Ovary (tissue), 3 donors: ENCODE measurements at regions not wholly inside any gene's neighbourhood (a gene's known extent, or its start where the extent isn't known, plus 50 kb on each side); places are given as distances from the start of the nearest gene placed in this dataset.

Experiments
- EP300 ChIP-seq: sonication (generic); formaldehyde crosslinking; IDR thresholded peaks from one replicate; pipeline ENCODE4 v1.6.1; 2017; ENCODE audit warnings: antibody characterized with exemption
- POLR2A ChIP-seq: fragments of 450-650 bp; IDR thresholded peaks from one replicate; pipeline ENCODE4 v1.6.1; 2017; ENCODE audit warnings: antibody characterized with exemption, mild to moderate bottlenecking, moderate library complexity
- TF ChIP-seq, protein P1 (sequence below), 3 donors: fragments of 450-650 bp in 2 of 3; fragments of 200-600 bp in 1 of 3; IDR thresholded peaks; one replicate each; pipeline versions ENCODE4 v1.5.1 to v1.8.0; 2016 to 2022; ENCODE audit warnings: antibody characterized with exemption in 3 of 3, mild to moderate bottlenecking in 1 of 3
- donor health status: DM: no; HTN: no; CAD: no.

DNA sequence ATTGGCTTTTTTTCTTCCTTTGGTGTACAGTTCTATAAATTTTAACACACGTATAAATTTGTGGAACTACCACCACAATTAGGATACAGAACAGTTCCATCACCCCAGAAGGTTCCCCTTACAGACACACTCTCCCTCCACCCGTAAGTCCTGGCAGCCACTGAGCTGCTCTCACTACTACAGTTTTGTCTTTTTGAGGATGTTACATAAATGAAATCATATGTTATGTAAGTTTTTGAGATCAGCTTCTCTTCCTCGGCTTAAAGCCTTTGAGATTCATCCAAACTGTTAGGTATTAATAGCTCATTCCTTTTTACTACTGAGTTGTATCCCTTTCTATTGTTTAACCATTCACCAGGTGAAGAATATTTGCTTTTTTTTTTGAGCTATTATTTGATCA lies 74.3 kb upstream of the SLC24A4 start:
- TF ChIP-seq, protein P1, sequence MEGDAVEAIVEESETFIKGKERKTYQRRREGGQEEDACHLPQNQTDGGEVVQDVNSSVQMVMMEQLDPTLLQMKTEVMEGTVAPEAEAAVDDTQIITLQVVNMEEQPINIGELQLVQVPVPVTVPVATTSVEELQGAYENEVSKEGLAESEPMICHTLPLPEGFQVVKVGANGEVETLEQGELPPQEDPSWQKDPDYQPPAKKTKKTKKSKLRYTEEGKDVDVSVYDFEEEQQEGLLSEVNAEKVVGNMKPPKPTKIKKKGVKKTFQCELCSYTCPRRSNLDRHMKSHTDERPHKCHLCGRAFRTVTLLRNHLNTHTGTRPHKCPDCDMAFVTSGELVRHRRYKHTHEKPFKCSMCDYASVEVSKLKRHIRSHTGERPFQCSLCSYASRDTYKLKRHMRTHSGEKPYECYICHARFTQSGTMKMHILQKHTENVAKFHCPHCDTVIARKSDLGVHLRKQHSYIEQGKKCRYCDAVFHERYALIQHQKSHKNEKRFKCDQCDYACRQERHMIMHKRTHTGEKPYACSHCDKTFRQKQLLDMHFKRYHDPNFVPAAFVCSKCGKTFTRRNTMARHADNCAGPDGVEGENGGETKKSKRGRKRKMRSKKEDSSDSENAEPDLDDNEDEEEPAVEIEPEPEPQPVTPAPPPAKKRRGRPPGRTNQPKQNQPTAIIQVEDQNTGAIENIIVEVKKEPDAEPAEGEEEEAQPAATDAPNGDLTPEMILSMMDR (IDR thresholded peaks at IDR 0.05): no peak
- TF ChIP-seq POLR2A (no peak), EP300 (no peak)
